Cardiac muscle cell (in vitro differentiated cells and primary cell): ENCODE measurements at regions not wholly inside any gene's neighbourhood (a gene's known extent, or its start where the extent isn't known, plus 50 kb on each side); places are given as distances from the start of the nearest gene placed in this dataset.
A peak's percentile ranks its signal among the peaks of the same experiment; 100 is the strongest.

Experiments
- DNase-seq, 2 donors: peaks; one replicate each; pipeline versions ENCODE4 v3.0.0 to v3.0.0-alpha.2; 2010 to 2017; ENCODE audit warnings: low read depth in 1 of 2, low spot score in 1 of 2
- H3K27ac ChIP-seq: fragments of 200-600 bp; sonication (generic); 2 replicates; pipeline ENCODE4 v1.5.1; 2016
- H3K27me3 ChIP-seq: fragments of 200-600 bp; sonication (generic); 2 replicates; pipeline ENCODE4 v1.6.0; 2016; ENCODE audit warnings: control low read depth
- H3K36me3 ChIP-seq: fragments of 200-600 bp; sonication (generic); 2 replicates; pipeline ENCODE4 v1.5.1; 2016; ENCODE audit warnings: control low read depth
- H3K4me1 ChIP-seq: fragments of 200-600 bp; sonication (generic); 2 replicates; pipeline ENCODE4 v1.8.1; 2017; ENCODE audit warnings: low read depth, mild to moderate bottlenecking, mixed run types
- H3K4me3 ChIP-seq: fragments of 200-600 bp; sonication (generic); 2 replicates; pipeline ENCODE4 v1.5.1; 2016; ENCODE audit warnings: mild to moderate bottlenecking
- H3K9me3 ChIP-seq: fragments of 200-600 bp; sonication (generic); 2 replicates; pipeline ENCODE4 v1.5.1; 2017; ENCODE audit warnings: low read depth, mild to moderate bottlenecking, control low read depth
- CTCF ChIP-seq: IDR thresholded peaks from 2 replicates; pipeline ENCODE4 v1.5.1; 2012; ENCODE audit warnings: low read depth, mild to moderate bottlenecking, low read length

GRCh38 chr1:25043228-25043580, 113.1 kb upstream of the RUNX3 start:
- peaks cover 10% of the 10 kb centered on the region for H3K27me3 ChIP-seq
- no peak overlapping the region for H3K4me3 ChIP-seq
- no peak overlapping the region for H3K27ac ChIP-seq
- no peaks in the 10 kb centered on the region for H3K9me3 ChIP-seq
- no peaks in the 10 kb centered on the region for H3K36me3 ChIP-seq
- no peak for DNase-seq
- TF ChIP-seq CTCF = no peak
- no peaks in the 10 kb centered on the region for H3K4me1 ChIP-seq

DNA sequence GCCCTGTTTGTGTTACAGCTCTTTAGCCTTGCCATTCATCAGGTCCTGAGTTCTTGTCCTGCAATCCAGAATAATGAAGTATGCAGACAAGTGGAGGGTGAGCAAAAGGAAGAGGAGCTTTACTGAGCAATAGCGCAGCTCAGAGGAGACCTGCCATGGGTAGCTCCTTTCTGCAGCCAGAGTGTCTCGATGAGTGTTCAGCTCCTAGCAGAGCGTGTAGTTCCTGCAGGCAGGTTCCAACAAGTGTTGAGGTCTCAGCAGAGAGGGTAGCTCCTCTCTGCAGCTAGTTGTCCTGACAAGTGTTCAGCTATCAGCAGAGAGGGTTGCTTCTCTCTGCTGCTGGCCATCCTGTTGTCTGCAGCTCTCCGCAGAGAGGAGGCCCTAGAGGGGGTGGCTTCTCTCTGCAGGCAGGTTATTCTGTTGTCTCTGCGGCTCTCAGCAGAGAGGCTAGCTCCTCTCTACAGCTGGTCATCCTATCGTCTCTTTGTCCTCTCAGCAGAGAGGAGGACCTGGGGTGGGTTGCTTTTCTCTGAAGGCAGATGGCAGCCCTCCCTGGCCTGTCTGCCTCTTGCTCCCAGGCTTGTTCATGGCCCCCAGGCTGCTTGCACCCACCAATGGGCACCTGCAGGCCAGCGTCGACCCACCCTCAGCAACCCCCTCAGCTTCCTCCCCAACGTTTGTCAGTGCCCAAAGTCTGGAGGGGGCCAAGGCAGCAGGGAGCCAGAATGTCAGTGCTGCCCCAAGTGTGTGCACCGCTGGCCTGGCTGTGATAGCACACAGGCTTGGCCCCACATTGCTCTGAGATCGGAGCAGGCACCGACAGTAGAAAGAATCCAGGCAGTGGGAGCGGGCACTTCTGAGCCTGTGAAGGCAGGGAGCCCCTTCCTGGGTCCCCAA, 112.5 kb upstream of the RUNX3 start:
- TF ChIP-seq CTCF = no peak

GRCh38 chr1:25041916-25042315, 111.8 kb upstream of the RUNX3 start:
- Histone ChIP-seq H3K27me3 (peaks cover 10% of the 10 kb centered on the region), H3K36me3 (no peaks in the 10 kb centered on the region), H3K9me3 (no peaks in the 10 kb centered on the region), H3K4me1 (no peaks in the 10 kb centered on the region), H3K27ac (no peak overlapping the region), H3K4me3 (no peak overlapping the region)
- no peak for DNase-seq
- no peak for TF ChIP-seq CTCF

More for the DNA sequence above, 112.5 kb upstream of the RUNX3 start:
- Histone ChIP-seq H3K9me3 (no peaks in the 10 kb centered on the region), H3K27me3 (peaks cover 10% of the 10 kb centered on the region), H3K27ac (no peak overlapping the region), H3K36me3 (no peaks in the 10 kb centered on the region), H3K4me3 (no peak overlapping the region), H3K4me1 (no peaks in the 10 kb centered on the region)
- no peak for DNase-seq

- H3K36me3 ChIP-seq = no peaks in the 10 kb centered on the region
- no peaks in the 10 kb centered on the region for H3K4me1 ChIP-seq
- no peak for TF ChIP-seq CTCF
Observed at GRCh38 chr1:25040122-25040685, 110.1 kb upstream of the RUNX3 start.

DNA sequence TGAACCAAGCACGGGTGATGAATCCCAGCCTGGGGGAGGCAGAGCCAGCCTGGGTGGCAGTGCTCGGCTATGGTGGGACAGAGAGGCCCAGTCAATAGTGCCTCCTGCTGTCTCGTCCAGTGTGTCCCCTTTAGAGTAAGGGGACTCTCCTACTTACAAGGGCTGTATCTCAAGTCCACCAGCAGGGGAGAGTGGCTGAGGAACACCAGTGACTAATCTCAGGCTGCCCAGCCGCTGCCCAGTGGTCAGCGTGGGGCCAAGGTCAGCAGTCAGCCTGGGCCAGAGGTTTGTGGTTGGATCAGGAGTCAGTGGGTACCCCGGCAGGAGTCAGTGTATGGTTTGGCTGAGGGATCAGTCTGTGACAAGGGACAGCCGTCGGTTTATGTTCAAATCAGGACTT, 109.2 kb upstream of the RUNX3 start:
- no peaks in the 10 kb centered on the region for H3K4me1 ChIP-seq
- peak; percentile 12 for TF ChIP-seq CTCF
- no peak overlapping the region for H3K27ac ChIP-seq
- no peaks in the 10 kb centered on the region for H3K36me3 ChIP-seq
- no peaks in the 10 kb centered on the region for H3K9me3 ChIP-seq
- no peak overlapping the region for H3K4me3 ChIP-seq
- no peak for DNase-seq
- peaks cover 10% of the 10 kb centered on the region for H3K27me3 ChIP-seq

More at GRCh38 chr1:25040122-25040685, 110.1 kb upstream of the RUNX3 start:
- Histone ChIP-seq H3K9me3 (no peaks in the 10 kb centered on the region), H3K4me3 (no peak overlapping the region), H3K27ac (no peak overlapping the region), H3K27me3 (peaks cover 10% of the 10 kb centered on the region)
- DNase-seq = no peak
